Nephron progenitor cell (in vitro differentiated cells): ENCODE measurements at regions not wholly inside any gene's neighbourhood (a gene's known extent, or its start where the extent isn't known, plus 50 kb on each side); places are given as distances from the start of the nearest gene placed in this dataset.

ENCODE experiments used
- DNase-seq: peaks from one replicate; pipeline ENCODE4 v3.0.0; 2021
- H3K27ac Mint-ChIP-seq: 2 replicates; pipeline ENCODE4 v1.8.0; 2021; ENCODE audit warnings: mild to moderate bottlenecking, moderate library complexity, mixed read lengths
- H3K27me3 Mint-ChIP-seq: 2 replicates; pipeline ENCODE4 v1.8.0; 2021; ENCODE audit warnings: mild to moderate bottlenecking, low read depth, mixed read lengths; ENCODE audit not compliant: poor library complexity
- H3K36me3 Mint-ChIP-seq: 2 replicates; pipeline ENCODE4 v1.8.0; 2021; ENCODE audit warnings: low read depth, mixed read lengths
- H3K4me1 Mint-ChIP-seq: 2 replicates; pipeline ENCODE4 v1.8.0; 2021; ENCODE audit warnings: mixed read lengths
- H3K4me3 Mint-ChIP-seq: 2 replicates; pipeline ENCODE4 v1.8.0; 2021; ENCODE audit warnings: mild to moderate bottlenecking, moderate library complexity, mixed read lengths
- H3K9me3 Mint-ChIP-seq: 2 replicates; pipeline ENCODE4 v1.8.0; 2021; ENCODE audit warnings: mild to moderate bottlenecking, moderate library complexity, mixed read lengths
- TF ChIP-seq, protein P1 (sequence below): fragments of 200-600 bp; sonication (generic); IDR thresholded peaks from 2 replicates; pipeline ENCODE4 v1.5.0; 2021; ENCODE audit warnings: antibody characterized with exemption

DNA sequence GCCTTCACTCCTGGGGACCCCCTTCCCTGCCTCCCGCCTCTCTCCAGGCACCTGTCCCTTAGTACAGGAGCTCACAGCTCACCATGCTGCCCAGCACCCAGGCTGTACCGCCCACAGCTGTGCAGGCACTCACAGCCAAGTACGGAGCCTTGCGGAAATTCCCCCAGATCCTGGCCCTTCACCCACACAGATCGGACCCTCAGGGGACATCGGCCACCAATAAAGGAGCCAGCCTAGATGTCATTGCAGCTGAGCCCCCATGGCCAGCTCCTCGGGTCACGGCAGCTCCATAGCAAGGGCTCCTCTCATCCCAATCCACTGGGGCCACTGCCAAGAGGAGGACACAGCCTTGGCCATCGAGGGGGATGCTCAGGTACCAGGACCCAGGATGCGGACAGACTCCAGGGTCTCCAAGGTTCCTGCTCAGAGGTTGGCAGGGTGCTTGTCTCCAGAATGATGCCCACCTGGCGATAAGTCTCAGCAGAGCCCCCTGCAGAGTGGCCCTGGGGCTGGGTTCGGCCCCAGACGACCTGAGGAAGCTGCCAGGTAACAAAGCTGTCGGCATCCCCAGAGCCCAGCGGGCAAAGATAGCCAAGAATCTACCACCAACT lies 82.3 kb downstream of the YTHDF1 start:
- peak; percentile 2 for DNase-seq
- Mint-ChIP-seq H3K9me3 (no peaks in the 10 kb centered on the region), H3K36me3 (no peaks in the 10 kb centered on the region), H3K27ac (no peak overlapping the region), H3K4me1 (no peaks in the 10 kb centered on the region), H3K4me3 (no peak overlapping the region), H3K27me3 (peaks cover 44% of the 10 kb centered on the region)
- TF ChIP-seq, protein P1, sequence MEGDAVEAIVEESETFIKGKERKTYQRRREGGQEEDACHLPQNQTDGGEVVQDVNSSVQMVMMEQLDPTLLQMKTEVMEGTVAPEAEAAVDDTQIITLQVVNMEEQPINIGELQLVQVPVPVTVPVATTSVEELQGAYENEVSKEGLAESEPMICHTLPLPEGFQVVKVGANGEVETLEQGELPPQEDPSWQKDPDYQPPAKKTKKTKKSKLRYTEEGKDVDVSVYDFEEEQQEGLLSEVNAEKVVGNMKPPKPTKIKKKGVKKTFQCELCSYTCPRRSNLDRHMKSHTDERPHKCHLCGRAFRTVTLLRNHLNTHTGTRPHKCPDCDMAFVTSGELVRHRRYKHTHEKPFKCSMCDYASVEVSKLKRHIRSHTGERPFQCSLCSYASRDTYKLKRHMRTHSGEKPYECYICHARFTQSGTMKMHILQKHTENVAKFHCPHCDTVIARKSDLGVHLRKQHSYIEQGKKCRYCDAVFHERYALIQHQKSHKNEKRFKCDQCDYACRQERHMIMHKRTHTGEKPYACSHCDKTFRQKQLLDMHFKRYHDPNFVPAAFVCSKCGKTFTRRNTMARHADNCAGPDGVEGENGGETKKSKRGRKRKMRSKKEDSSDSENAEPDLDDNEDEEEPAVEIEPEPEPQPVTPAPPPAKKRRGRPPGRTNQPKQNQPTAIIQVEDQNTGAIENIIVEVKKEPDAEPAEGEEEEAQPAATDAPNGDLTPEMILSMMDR = no peak

DNA sequence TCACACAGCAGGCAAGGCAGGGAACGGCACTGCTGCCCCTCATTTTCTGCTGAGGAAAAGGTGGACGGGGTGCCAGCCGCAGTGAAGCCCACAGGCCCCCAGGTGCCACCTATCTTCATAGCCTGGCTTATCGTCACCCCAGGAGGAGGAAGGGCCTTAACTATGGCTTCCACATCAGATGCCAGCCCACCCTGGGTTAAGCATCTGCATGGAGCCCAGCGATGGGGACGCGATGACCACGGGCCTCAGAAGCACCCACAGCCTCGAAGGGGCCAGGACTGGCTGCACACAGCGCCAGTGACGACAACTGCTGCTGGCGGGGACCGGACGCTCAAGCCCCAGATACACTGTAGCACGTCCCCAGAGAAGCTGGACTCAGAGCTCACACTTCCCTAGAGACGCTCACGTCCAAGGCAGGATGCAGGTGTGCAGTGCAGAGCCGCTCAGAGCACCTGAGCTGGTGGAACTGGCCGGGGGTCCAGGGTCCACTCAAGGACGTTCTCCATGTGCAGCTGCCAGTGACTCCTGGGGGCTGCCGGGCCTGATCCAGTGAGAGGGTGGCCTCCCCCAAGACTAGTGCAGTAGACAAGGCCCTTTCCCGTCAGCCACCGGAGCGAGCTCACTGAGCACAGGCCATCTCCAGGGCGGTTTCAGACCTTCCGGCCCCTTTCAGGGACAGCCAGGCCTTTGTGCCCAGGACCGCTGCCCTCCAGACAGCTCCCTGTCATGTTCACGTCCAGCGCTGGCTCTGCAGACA lies 83.0 kb downstream of the YTHDF1 start:
- DNase-seq = peak; percentile 3
- H3K4me1 Mint-ChIP-seq = no peaks in the 10 kb centered on the region
- peaks cover 37% of the 10 kb centered on the region for H3K27me3 Mint-ChIP-seq
- H3K27ac Mint-ChIP-seq = no peak overlapping the region
- no peaks in the 10 kb centered on the region for H3K9me3 Mint-ChIP-seq
- no peaks in the 10 kb centered on the region for H3K36me3 Mint-ChIP-seq
- TF ChIP-seq, protein P1 = no peak
- H3K4me3 Mint-ChIP-seq = no peak overlapping the region

DNA sequence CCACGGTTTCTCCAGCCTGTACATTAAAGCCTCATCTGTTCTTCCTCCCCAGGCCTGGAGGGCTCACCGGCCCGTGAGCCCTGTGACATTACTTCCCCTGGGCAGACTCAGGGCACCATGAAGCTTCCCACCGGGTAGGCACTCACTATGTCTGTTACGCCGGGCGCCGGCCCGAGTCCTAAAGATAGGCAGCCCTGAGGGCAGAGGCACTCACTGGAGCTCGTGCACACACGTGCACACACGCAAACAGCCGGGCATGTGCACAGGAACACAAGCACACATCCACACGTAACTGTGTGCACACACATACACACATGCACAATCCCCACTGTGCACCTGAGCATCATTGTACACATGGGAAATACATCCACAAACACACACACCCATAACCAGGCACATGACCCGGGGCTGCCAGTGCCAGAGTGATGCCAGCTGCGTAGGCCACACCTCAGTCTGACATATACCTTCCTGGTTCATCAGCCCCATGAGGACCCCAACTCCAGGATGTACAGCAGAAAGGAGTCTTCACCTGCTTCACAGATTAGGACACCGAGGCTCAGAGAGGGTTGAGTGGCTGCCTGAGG lies 83.7 kb downstream of the YTHDF1 start:
- H3K9me3 Mint-ChIP-seq = no peaks in the 10 kb centered on the region
- H3K4me3 Mint-ChIP-seq = no peak overlapping the region
- no peaks in the 10 kb centered on the region for H3K36me3 Mint-ChIP-seq
- H3K27me3 Mint-ChIP-seq = peaks cover 34% of the 10 kb centered on the region
- TF ChIP-seq, protein P1 = no peak
- peak; percentile 0 for DNase-seq
- H3K27ac Mint-ChIP-seq = no peak overlapping the region
- no peaks in the 10 kb centered on the region for H3K4me1 Mint-ChIP-seq

DNA sequence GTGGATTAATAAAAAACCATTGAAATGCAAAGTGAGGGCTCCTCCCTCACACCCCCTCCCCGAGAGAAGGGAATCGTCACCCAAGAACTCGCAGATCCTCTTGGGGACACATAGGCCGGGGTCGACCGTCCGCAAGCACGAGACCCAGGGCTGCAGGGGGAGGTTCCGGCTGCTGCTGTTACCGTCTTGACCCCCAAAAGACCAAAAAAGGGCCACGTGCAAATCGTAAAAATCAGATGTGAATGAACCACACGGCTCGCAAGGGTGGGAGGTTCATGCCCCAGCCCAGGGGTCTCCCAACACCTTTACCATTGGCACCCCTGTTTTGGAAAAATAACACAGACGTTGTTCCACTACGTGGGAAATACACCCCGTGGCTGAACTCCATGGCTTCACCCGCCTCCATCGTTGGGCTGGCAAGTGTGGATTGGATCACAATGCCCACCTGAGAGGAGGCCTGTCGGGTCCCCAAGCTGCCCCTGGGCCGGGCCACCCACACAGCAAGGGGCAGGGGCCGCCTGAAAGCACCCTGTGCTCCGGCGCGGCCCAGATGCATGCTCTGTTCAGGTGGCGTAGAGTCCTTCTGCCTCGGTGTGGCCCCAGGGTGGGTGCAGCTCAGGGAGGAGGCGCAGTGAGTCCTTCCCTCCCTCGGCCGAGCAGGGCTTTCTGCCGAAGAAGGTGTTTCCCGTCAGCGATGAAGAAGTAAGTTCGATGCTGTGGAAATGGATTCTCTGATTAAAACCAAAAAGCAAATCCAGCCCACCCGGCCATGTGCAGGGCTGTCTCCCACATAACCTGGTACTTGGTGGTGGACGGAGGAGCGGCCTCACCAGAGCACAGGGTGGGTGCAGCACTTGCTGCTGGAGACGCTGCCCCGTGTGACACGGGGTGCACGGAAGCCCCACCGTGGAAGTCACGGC lies 85.0 kb downstream of the YTHDF1 start:
- TF ChIP-seq, protein P1 = no peak
- Mint-ChIP-seq H3K4me3 (no peak overlapping the region), H3K4me1 (no peaks in the 10 kb centered on the region), H3K27me3 (peaks cover 25% of the 10 kb centered on the region), H3K9me3 (no peaks in the 10 kb centered on the region), H3K27ac (no peak overlapping the region), H3K36me3 (no peaks in the 10 kb centered on the region)
- DNase-seq = peak; percentile 0

DNA sequence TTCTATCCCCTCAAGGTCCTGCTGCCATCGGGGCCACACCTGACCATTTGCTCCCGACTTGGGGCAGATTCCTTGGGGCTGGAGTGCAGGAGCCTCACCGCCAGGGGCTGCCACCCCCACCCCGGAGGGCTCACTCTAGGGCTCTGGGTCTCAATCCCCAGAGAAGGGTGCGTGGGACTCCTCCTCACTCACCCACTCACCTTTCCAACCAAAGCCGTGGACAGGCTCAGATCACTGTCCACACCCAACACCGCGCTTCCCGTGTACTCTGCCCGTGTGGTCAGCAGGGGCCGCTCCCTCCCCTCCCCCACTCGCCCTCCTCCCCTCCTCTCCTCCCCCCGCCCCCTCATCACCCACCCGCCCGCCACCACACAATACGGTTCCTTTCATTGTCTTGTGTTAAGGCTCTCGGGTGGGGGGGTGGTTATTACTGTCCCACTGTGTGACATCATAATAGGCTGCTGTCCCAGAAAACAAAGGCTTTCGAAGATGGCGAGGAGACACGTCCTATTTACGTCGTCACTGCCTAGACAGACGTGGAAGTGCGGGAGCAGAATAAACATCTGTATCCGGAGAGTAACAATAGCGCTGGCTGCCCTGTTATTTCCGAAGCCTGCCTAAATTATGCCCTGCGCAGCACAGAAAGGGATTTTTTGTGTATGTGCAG lies 85.8 kb downstream of the YTHDF1 start:
- peak; percentile 4 for DNase-seq
- Mint-ChIP-seq H3K36me3 (no peaks in the 10 kb centered on the region), H3K27me3 (peaks cover 30% of the 10 kb centered on the region), H3K27ac (no peak overlapping the region), H3K4me3 (no peak overlapping the region), H3K9me3 (no peaks in the 10 kb centered on the region), H3K4me1 (no peaks in the 10 kb centered on the region)
- TF ChIP-seq, protein P1 = no peak
